NCI-H2171 treated with DMSO at 0.1 percent for 48 hours (cell line): ENCODE measurements at regions not wholly inside any gene's neighbourhood (a gene's known extent, or its start where the extent isn't known, plus 50 kb on each side); places are given as distances from the start of the nearest gene placed in this dataset.
"Not testable (repeated sequence)": the region's sequence is repeated elsewhere in the genome, so short reads cannot be mapped to it uniquely, and the experiment has no call there.

Experiments used
- DNase-seq: peaks from one replicate; lab custom pipeline; 2025; lab: John Stamatoyannopoulos, UW

DNA sequence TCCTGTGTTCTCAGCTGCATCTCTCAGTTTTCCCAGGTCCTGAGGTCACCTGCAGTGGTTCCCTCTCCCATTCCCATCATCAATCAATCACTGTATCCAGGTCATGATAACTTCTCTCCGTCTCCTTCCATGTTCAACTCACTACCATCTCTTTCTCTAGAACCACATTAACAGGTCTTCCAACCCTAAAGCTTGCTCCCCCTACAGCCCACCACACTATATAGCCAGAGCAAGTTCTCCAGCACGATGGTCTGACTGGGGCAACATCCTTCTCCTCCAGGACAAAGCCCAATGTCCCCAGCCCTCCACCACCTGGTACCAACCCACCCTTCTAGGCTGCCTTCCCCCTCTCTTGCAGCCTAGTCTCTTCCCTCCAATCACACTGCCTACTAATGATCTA is 241.6 kb downstream of the CDK5RAP2 start:
- no peak for DNase-seq

DNA sequence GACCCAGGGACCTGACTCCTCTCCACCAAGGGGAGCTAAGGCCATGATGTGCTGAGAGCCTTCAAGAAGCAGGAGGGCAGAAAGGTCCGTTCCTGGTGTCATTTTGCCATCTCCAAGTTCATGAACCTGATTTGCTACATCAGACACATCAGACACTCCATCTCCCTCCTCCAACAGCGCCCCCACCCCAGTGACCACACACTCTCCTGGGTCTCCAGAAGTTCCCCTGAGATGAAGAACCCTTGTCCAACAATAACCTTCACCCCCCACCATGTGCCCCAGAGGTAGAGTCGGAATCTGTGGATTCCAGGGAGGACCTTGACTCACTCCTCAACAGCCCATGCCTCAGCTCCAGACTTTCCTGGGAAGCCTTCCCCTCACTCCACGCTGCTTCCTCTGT is 242.8 kb downstream of the CDK5RAP2 start:
- DNase-seq: no peak

- no peak for DNase-seq
Measured at GRCh38 chr9:120336753-120337090, 243.2 kb downstream of the CDK5RAP2 start.

DNA sequence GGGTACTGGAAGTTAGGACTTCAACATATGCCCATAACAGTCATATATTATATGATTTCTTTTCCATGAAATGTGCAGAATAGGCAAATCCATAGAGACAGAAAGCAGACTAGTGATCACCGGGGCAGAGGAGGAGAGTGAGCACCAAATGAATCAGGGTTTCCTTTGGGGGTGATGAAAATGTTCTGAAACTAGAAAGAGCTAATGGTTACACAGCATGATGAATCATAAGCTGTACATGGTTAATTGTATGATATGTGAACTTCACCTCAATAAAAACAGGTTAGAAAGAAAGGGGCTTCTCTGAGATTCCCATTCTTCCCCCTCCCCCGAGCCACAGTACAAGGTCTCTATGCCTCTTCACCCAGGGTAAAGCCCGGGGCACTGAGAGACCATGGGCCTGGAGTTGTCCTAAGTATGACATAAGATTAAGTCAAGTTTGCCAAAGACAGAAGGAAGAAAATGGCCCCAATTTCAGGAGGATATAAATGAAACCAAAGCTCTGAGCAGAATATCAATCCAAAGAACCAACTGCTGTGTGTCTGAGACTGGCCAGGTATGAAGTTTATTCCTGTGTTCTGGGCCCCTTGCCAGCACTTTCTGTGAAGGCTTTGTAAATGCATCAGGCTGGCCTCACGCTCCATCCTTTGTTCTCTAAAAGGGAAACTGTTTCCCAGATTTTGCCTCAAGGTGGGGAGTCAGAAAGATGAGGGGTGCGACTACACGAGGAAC is 243.8 kb downstream of the CDK5RAP2 start:
- no peak for DNase-seq

DNA sequence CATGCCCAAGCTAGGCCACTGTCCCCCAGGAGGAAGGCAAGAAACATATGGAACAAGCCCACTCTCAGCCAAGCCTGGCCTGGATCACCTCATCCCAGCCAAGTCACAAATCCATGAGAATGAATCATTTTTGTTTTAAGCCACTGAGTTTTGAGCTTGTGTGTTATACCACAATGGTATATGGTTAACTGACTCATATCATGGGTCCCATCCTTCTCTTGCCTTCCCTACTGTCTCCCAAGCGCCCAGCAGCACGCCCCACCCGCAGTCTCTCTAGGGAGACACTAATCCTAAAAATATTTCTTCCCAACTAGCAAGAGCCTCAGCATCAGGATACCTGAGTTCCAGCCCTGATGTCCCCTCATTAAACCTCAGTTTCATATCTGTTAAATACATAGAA is 248.1 kb downstream of the CDK5RAP2 start:
- no peak for DNase-seq

- no peak for DNase-seq
Measured at GRCh38 chr9:120330031-120330430, 249.9 kb downstream of the CDK5RAP2 start.

DNA sequence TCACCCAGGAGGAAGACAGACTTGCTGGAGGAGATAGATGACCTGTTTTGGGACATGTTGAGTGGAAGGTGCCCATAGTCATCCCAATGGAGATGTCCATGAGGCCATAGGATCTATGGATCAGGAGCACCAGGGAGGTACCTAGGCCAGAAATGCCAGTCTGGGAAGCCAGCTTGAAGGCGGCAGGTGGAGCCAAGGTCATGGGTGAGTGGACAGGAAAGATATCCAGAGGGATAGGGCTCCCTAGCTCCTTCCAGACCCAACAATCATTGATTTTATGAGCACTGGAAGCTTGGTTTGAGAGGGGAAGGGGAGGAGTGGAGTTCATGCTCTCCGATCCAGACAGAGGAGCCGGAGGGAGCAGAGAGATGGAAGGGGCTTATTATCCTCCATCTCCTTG is 252.6 kb downstream of the CDK5RAP2 start:
- no peak for DNase-seq

- DNase-seq: peak; percentile 88
Measured at GRCh38 chr9:120326049-120326693, 253.8 kb downstream of the CDK5RAP2 start.

GRCh38 chr9:120324996-120325642 is 254.8 kb downstream of the CDK5RAP2 start:
- DNase-seq: no peak

DNA sequence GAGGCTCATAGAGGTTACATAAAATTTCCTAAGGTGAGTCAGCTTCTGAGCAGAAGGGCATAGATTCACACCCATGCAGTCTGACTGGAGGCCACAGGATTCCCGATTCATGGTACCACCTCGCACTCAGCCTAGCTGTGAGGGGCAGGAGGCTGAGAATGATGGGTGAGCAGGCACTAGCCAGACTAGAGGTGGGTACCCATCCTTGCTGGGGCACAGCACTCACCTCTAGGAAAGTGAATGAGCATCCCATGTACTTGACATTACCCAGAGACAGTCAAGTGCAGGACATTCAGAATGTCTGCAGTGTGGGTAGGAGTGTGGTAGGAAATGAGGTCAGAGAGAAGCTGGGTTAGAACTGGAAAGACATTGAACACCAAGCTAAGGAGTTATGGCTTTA is 255.5 kb downstream of the CDK5RAP2 start:
- DNase-seq: no peak

DNA sequence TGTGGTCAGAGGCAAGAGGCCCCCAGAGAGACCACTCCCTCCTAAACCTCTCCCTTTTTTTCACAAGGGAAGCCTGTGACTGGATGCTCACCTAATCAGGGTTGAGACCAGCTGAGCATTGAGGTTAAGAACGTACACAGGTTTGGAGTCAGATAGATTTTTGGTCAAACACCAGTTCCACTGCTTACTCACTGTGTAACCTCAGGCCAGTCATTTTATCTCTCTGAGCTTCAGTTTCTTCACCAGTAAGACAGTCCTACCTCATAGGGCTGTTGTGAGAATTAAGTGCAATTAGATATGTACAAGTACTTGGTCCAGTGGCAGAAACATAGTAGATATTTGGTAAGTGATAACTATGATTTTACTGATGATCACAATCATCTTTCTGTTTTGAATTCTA is 256.8 kb downstream of the CDK5RAP2 start:
- no peak for DNase-seq

DNA sequence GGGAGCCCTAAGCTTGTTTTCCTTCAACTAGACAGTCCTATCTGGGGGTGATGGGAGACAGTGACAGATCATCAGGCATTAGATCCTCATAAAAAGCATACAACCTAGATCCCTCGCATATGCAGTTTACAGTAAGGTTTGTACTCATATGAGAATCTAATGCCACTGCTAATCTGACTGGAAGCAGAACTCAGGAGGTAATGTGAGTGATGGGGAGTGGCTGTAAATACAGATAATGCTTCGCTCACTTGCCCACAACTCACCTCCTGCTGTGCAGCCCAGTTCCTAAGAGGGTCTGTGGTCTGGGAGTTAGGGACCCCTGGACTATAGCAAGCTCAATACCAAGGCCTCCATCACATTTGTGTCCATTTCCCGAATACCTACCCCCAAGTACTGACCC is 260.5 kb downstream of the CDK5RAP2 start:
- DNase-seq: no peak

DNA sequence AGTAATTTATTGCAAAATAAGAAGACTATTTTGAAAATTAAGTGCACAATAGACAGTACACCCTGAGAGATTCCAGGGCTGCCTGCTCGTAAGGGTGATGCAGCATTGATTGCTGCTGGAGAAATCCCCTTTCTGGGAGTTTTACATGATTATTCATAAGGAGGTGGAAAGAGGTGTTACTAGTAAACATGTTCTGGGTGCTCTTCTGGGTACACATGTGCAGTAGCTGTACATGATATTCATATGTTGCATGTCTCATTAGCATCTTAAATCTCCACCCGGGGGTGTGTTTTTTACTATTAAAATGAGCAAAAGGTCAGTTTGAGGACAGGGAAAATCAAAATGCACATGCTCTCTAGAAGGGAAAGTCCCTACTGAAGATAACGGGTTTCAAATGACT is 264.8 kb downstream of the CDK5RAP2 start:
- no peak for DNase-seq

DNA sequence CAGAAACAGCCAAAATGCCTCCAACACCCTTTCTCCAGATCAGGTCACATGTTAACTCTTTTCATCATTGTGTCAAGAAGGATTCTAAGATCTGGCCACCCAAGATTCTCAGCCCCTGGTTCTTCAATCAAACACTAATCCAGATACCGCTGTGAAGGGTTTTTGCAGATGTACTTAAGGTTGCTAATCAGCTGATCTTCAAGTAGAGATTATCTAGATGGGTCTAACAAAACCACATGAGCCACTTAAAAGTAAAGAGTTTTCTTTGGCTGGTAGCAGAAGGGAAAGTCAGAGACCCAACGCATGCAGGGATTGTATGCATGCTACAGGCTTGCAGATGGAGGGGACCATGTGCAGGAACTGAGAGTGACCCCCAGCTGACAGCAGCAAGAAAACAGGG is 267.9 kb downstream of the CDK5RAP2 start:
- DNase-seq: no peak

DNA sequence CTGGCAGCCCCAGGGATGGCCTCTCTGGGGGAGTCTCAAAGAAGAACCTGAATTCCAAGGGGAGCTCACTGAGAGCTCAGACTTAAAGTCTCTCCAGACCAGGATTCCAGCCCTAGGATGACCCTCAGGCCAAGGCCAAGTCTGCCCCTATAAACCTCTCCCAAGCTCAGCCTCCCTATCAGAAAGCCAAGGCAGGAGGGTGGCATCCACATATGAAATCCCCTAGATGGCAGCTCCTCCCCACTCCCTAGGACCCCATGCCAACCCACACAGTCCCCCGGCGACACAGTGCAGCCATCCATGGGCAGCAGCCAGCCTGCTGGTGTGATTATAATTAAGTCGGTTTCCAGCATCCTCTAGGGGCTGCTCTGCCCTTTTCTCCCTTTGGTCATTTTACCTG is 269.9 kb downstream of the CDK5RAP2 start:
- no peak for DNase-seq

DNA sequence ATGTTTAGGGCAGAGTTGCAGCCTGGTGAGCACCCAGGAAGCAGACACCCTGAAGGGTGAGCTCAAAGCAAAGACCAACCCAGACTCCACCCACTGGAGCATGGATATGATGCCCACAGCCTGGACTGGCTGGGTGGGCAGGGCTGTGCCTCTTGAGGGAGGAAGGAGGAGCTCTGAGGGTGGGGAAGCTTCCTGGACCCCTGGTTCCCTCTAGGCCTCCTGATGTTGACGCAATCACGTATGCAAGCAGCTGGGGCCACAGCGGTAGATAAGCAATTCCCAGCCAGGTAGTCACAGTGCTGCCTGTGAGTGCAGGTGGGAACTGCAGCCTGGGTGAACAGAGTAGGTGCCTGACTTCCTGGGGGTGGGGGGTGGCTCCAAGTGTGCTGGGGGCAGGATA is 271.5 kb downstream of the CDK5RAP2 start:
- no peak for DNase-seq

GRCh38 chr9:120307599-120307998 is 272.4 kb downstream of the CDK5RAP2 start:
- no peak for DNase-seq

DNA sequence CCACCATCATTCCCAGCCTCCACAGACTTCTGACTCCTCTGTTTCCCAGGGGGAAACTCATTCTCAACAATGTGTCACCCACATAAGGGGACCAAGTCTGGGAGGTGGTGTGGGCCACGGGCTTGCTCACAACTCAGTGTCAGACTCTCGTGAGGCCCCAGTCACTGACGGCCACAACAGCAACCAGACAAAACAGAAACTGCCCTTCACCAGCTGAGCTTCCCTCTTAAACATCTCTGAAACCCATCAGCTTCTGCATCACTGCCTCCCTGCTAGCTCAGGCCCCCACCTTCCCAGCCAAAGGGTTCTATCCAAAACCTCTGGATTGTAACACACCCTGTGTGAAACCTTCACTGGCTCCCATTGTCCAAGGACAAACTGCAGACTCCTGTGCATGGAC is 273.4 kb downstream of the CDK5RAP2 start:
- DNase-seq: no peak

GRCh38 chr9:120306088-120306487 is 273.9 kb downstream of the CDK5RAP2 start:
- DNase-seq: no peak

- DNase-seq: not testable (repeated sequence)
Measured at GRCh38 chr9:120304896-120305295, 275.1 kb downstream of the CDK5RAP2 start.

DNA sequence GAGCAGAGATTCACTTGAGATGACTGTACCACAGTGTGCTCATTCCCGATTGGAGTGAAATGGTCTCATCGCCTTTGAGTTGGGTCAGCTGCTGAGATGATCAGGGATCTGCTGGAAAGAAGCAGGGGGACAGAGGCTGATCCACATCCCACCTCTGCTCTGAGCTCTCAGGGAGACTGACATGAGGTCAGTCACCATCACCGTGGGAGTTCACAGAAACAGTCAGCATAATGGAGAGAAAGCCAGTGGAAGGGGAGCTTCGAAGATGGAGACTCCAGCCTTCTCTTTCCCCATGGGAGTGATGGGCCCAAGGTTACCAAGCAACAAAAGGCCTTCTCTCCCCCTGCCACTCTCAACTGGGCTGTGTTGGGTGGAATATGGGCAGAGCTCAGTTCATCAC is 276.4 kb downstream of the CDK5RAP2 start:
- no peak for DNase-seq

DNA sequence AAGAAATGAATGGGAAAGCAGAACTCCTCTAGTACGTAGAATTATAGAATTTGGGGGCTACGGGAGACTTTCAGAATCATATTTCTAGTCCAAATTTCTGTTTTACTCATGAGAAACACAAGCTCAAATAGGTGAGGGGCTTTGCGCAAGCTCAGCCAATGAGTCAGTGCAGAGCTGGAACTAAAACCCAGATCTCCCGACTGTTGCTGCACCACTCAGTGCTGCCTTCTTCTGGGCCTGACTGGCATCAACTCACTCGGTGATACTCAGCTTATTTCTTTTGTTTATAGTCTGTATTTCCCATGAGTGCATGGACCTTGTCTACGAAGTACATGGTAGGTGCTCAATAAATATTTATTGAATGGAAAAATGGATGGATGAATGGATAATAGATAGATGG is 280.2 kb downstream of the CDK5RAP2 start:
- no peak for DNase-seq

DNA sequence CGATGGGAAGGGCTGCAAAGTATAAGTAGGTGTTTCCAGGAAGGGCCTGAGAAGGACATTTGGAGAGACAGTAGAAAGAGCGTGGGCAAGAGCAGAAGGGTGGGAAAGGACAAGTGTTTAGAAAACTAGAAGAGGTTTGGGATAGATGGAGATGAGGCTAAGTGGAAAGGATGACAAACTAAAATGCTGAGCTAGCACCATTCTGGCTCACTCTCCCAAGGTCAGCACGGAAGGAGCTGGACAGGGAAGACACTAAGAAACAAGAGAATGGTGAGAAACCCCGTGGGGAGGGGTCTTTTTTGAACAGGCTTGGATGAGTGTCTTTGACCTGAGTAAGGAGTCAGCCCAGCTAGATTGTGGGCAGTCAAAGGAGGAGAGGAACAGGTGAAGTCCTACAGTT is 286.0 kb downstream of the CDK5RAP2 start:
- no peak for DNase-seq

DNA sequence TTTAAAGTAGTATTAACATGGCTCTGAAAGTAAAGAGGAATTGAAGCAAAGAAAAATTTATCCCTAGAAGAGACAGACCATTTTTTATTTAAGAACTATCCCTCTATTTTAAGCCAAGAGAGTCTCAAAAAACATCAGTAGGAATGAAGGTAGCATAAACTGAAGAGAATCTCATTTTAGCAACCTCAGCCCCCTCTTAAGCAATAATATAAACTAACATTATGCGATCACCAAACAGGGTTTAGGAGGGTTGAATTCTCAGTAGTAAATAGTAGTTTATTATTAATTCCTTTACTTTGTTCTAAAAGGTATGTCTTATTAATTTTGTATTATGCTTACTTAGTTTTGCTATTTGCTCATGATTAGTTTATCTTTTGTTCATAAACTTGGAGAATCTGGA is 287.4 kb downstream of the CDK5RAP2 start:
- no peak for DNase-seq
